Epithelial cell of proximal tubule (primary cell): ENCODE measurements at regions not wholly inside any gene's neighbourhood (a gene's known extent, or its start where the extent isn't known, plus 50 kb on each side); places are given as distances from the start of the nearest gene placed in this dataset.

Experiments used
- DNase-seq: peaks from one replicate; pipeline ENCODE4 v3.0.0-alpha.2; 2011; ENCODE audit warnings: low read depth
- H3K4me3 ChIP-seq: 2 replicates; pipeline ENCODE4 v1.5.1; 2011; ENCODE audit warnings: low read depth, mild to moderate bottlenecking, low read length
- TF ChIP-seq, protein P1 (sequence below): conservative IDR thresholded peaks from 2 replicates; pipeline ENCODE4 v1.5.1; 2012; ENCODE audit warnings: low read depth, mild to moderate bottlenecking, low read length

- TF ChIP-seq, protein P1, sequence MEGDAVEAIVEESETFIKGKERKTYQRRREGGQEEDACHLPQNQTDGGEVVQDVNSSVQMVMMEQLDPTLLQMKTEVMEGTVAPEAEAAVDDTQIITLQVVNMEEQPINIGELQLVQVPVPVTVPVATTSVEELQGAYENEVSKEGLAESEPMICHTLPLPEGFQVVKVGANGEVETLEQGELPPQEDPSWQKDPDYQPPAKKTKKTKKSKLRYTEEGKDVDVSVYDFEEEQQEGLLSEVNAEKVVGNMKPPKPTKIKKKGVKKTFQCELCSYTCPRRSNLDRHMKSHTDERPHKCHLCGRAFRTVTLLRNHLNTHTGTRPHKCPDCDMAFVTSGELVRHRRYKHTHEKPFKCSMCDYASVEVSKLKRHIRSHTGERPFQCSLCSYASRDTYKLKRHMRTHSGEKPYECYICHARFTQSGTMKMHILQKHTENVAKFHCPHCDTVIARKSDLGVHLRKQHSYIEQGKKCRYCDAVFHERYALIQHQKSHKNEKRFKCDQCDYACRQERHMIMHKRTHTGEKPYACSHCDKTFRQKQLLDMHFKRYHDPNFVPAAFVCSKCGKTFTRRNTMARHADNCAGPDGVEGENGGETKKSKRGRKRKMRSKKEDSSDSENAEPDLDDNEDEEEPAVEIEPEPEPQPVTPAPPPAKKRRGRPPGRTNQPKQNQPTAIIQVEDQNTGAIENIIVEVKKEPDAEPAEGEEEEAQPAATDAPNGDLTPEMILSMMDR, result no peak
- DNase-seq, result no peak
- H3K4me3 ChIP-seq, result no peak overlapping the region
Observed at GRCh38 chr20:7454047-7454446, 486.2 kb downstream of the HAO1 start.

DNA sequence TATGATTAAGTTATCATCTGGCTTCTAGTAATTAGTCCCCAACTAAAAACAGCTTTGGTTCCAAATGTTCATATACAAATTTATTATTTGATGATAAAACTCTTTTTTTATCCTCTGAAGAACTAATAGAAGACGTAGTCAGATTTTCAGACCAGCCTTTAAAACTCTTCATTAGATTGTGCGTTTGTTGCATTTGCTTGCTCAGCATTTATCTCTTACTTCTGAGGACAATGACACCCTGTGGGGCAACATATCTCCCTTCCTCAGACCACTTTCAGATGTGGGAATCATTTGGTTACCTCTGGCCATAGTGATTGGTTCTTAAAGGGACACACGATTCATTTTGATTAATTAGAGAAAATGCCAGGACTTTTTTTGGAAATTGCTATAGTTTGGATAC, 481.8 kb downstream of the HAO1 start:
- H3K4me3 ChIP-seq, result no peak overlapping the region
- TF ChIP-seq, protein P1, result no peak
- DNase-seq, result no peak

GRCh38 chr20:7459083-7459482, 481.2 kb downstream of the HAO1 start:
- TF ChIP-seq, protein P1, result no peak
- DNase-seq, result no peak
- no peak overlapping the region for H3K4me3 ChIP-seq

GRCh38 chr20:7463290-7463689, 477.0 kb downstream of the HAO1 start:
- TF ChIP-seq, protein P1, result no peak
- DNase-seq, result no peak
- H3K4me3 ChIP-seq, result no peak overlapping the region

GRCh38 chr20:7470912-7471311, 469.3 kb downstream of the HAO1 start:
- no peak overlapping the region for H3K4me3 ChIP-seq
- DNase-seq, result no peak
- TF ChIP-seq, protein P1, result no peak

GRCh38 chr20:7490288-7490687, 450.0 kb downstream of the HAO1 start:
- DNase-seq, result no peak
- TF ChIP-seq, protein P1, result no peak
- no peak overlapping the region for H3K4me3 ChIP-seq

GRCh38 chr20:7492257-7492656, 448.0 kb downstream of the HAO1 start:
- H3K4me3 ChIP-seq, result no peak overlapping the region
- DNase-seq, result no peak
- TF ChIP-seq, protein P1, result no peak
